ENCODE measurements at regions not wholly inside any gene's neighbourhood (a gene's known extent, or its start where the extent isn't known, plus 50 kb on each side); places are given as distances from the start of the nearest gene placed in this dataset.

- Histone ChIP-seq H3K27ac (no peak overlapping the region), H3K4me3 (no peak overlapping the region), H3K4me1 (no peaks in the 10 kb centered on the region), H3K27me3 (no peaks in the 10 kb centered on the region), H3K9me3 (no peaks in the 10 kb centered on the region), H3K36me3 (ENCODE audit: low read depth, missing control alignments) (no peaks in the 10 kb centered on the region)
- 74 to 94% methylated on average over 4 to 6 of the region's 6 CpGs for WGBS, 2 donors
- intact Hi-C loops (cut with DNase I; ENCODE audit: low total_unique reads): no loop called here
- TF ChIP-seq, protein P1, sequence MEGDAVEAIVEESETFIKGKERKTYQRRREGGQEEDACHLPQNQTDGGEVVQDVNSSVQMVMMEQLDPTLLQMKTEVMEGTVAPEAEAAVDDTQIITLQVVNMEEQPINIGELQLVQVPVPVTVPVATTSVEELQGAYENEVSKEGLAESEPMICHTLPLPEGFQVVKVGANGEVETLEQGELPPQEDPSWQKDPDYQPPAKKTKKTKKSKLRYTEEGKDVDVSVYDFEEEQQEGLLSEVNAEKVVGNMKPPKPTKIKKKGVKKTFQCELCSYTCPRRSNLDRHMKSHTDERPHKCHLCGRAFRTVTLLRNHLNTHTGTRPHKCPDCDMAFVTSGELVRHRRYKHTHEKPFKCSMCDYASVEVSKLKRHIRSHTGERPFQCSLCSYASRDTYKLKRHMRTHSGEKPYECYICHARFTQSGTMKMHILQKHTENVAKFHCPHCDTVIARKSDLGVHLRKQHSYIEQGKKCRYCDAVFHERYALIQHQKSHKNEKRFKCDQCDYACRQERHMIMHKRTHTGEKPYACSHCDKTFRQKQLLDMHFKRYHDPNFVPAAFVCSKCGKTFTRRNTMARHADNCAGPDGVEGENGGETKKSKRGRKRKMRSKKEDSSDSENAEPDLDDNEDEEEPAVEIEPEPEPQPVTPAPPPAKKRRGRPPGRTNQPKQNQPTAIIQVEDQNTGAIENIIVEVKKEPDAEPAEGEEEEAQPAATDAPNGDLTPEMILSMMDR (IDR thresholded peaks at IDR 0.05): no peak
- TF ChIP-seq POLR2A (IDR thresholded peaks at IDR 0.05): no peak
- DNase-seq: no peak
Measured at GRCh38 chr11:116688202-116688540, 84.6 kb downstream of the BUD13 start.

DNA sequence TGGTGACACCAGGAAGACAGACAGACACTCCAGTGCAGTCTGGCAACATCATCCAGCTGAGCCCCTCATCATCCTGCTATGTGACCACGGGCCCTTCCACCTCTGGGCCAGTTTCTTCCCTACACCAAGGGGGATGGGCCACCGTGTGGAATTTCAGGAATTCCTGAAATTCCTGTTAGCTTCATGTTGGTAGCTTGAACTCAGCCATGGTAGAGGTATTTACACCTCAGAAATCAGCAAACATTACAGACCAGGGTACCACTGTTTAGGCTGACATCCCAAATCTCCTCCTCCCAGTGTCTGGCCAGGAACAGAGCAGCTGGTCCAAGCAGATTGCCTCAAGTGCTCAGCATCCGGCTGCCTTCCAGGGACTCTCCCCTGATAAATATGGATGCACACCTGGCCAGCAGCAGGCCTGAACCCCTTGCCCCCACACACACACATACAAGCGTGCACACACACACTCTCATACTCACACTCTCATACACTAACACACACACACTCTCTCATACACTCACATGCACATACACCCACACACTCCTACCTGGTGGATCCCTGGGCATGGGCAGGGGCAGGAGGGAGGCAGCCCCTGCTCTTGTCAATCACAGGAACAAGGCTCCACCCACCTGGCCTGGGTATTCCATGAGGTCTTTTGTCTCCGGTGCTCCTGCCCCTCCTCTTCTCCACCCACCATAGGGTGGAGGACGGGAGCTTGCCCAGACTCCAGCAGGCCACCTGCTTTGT is 85.2 kb downstream of the BUD13 start:
- H3K4me1 ChIP-seq: no peaks in the 10 kb centered on the region
- no peak for TF ChIP-seq POLR2A (IDR thresholded peaks at IDR 0.05)
- TF ChIP-seq, protein P1 (IDR thresholded peaks at IDR 0.05): no peak
- intact Hi-C loops (cut with DNase I; ENCODE audit: low total_unique reads): no loop called here
- WGBS, 2 donors: 49 to 57% methylated on average over 3 to 6 of the region's 6 CpGs
- H3K27me3 ChIP-seq: no peaks in the 10 kb centered on the region
- H3K36me3 ChIP-seq (ENCODE audit: low read depth, missing control alignments): no peaks in the 10 kb centered on the region
- DNase-seq: no peak
- no peak overlapping the region for H3K4me3 ChIP-seq
- H3K27ac ChIP-seq: no peak overlapping the region
- no peaks in the 10 kb centered on the region for H3K9me3 ChIP-seq

DNA sequence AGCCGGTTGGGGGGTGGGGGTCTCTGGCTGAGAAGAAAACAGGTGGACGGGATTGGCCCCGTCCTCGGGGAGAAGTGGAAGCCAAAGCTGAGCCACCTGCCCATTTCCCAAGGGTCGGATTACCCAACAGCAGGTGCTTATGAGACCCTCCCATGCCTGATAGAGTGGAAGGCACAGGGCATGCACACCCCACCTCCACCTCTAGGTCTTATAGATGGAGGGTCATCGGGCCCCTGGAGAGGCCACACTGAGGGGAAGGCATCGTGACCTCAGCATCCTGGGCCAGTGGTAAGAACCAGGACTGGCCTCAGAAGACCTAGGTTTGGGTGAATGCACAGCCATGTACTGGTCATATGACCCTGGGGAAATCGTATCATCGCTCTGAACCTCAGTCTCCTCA is 85.9 kb downstream of the BUD13 start:
- H3K4me3 ChIP-seq: no peak overlapping the region
- no peaks in the 10 kb centered on the region for H3K27me3 ChIP-seq
- DNase-seq: no peak
- no peaks in the 10 kb centered on the region for H3K4me1 ChIP-seq
- no peaks in the 10 kb centered on the region for H3K36me3 ChIP-seq (ENCODE audit: low read depth, missing control alignments)
- H3K9me3 ChIP-seq: no peaks in the 10 kb centered on the region
- no peak overlapping the region for H3K27ac ChIP-seq
- intact Hi-C loops (cut with DNase I; ENCODE audit: low total_unique reads): no loop called here
- TF ChIP-seq POLR2A (IDR thresholded peaks at IDR 0.05): no peak
- TF ChIP-seq, protein P1 (IDR thresholded peaks at IDR 0.05): no peak
- 66 to 76% methylated on average over 5 to 9 of the region's 9 CpGs for WGBS, 2 donors

GRCh38 chr11:116683982-116684381 is 88.8 kb downstream of the BUD13 start:
- 77 to 91% methylated on average over 3 of the region's 3 CpGs for WGBS, 2 donors
- Histone ChIP-seq H3K4me1 (no peaks in the 10 kb centered on the region), H3K27me3 (no peaks in the 10 kb centered on the region), H3K9me3 (no peaks in the 10 kb centered on the region), H3K27ac (no peak overlapping the region), H3K36me3 (ENCODE audit: low read depth, missing control alignments) (no peaks in the 10 kb centered on the region), H3K4me3 (no peak overlapping the region)
- DNase-seq: no peak
- TF ChIP-seq POLR2A (IDR thresholded peaks at IDR 0.05): no peak
- TF ChIP-seq, protein P1 (IDR thresholded peaks at IDR 0.05): no peak
- intact Hi-C loops (cut with DNase I; ENCODE audit: low total_unique reads): no loop called here
